ENCODE measurements at regions not wholly inside any gene's neighbourhood (a gene's known extent, or its start where the extent isn't known, plus 50 kb on each side); places are given as distances from the start of the nearest gene placed in this dataset.

- DNase-seq (ENCODE audit: low read depth), result no peak
Measured at GRCh38 chr12:107472308-107472707, 213.3 kb upstream of the PWP1 start.

GRCh38 chr12:107474099-107474498 is 211.5 kb upstream of the PWP1 start:
- no peak for DNase-seq (ENCODE audit: low read depth)

DNA sequence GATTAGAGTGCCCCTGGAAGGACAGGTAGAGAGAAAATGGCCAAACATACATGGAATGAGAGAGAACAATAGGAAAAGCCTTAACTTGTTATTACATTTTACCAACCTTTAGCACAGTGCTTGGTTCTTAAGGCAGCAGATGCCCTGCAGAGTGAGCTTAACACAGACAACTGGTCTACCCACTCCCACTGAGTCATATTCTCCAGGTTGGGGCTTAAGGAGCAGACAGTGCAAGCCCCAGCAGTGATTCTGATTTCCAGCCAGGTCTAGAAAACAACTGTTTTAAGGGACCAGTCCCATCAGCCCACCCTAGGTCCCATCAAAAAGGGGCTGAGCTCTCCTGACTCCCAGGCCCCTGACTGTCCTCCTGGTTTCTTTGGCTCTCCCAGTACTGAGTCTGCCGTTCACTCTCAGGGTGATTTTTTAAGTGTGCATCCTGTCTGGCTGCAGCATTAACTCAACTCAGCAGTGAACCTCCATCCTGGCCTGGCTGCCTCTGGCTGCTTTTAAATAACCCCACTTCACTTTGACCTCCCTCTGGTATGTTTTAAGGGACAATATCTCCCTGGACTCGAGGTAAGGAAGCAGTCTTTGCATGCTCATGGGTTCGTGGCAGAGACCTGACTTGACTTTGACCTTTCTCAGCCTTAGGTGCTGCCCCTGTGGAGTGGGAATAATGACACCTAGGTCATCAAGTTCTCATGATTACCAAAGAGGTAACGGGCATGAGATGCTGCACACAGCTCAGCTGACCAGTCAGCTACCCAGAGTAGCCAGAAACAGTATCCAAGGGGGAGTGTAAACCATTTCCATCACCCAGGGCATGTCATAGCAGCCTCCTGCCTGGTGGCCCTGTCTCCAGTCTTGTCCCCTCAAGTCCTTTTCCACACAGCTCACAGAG is 210.7 kb upstream of the PWP1 start:
- DNase-seq (ENCODE audit: low read depth), result no peak

DNA sequence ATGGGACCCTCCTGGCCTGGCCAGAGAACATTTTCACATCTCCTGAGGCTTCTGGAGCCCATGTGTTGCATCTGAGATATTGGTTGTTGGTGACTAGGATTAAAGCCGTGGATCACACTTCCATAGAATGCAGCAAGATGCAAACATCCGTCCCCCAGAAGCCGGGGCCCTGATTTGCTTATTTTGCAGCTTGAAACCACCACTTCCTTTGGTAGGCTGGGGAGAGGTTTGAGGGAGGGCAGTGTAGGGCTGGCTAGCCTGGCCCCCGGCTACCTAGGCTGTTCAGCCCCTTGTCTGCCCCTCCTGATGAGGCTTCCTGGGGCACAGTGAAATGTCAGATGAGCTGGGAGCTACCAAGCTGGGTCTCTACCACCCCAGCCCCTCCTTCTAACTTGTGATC is 209.7 kb upstream of the PWP1 start:
- DNase-seq (ENCODE audit: low read depth), result no peak

- DNase-seq (ENCODE audit: low read depth), result no peak
Measured at GRCh38 chr12:107477018-107477417, 208.6 kb upstream of the PWP1 start.

DNA sequence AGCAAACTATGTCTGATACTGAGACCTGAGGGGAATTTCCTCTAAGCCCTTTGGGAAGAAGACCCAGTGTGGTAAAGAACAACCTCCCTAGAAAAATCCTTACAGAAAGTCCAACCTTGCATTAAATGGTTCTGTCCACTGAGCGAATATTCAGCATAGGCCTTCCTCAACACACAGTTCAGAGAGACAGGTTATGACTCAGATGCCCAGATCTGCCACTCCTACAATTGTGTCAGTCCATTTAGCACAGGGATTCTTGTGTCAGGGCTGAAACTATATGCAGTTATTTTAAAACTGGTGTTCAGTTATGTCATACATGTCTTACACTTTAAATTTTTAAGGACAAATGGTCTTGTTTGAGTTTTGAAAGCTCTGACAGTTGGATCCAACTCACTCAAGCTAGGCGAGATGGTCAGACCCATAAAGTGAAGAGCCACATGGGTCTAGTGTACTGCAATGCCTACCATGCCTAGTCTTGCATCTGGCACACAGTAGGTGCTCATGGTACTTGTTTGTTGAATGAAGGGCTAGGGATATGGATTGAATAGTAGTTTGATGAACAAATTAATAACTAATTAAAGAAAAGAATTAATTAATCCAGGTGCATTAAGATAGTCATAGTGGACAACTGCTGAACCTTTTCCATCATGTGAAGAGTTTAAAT is 207.5 kb upstream of the PWP1 start:
- DNase-seq (ENCODE audit: low read depth), result no peak

DNA sequence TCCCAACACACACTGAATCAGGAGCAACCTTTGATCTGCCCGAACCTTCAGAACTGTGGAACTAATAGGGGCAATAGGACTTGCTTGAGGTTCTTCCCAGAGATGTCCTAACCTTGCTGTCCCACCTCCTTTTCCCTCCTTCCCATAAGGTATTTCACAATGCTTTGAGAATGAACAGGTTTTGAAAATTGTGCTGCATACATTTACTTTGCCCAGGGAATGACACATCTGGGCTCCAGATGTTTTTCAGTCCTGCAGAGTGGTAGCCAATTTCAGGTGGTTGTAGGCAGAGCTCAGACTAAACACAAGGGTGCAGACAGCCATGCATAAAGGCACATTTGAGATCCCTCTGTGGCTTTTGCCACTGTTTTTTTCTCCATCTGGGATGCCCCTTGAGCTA is 206.7 kb upstream of the PWP1 start:
- DNase-seq (ENCODE audit: low read depth), result no peak

GRCh38 chr12:107480836-107481608 is 204.6 kb upstream of the PWP1 start:
- DNase-seq (ENCODE audit: low read depth), result no peak

DNA sequence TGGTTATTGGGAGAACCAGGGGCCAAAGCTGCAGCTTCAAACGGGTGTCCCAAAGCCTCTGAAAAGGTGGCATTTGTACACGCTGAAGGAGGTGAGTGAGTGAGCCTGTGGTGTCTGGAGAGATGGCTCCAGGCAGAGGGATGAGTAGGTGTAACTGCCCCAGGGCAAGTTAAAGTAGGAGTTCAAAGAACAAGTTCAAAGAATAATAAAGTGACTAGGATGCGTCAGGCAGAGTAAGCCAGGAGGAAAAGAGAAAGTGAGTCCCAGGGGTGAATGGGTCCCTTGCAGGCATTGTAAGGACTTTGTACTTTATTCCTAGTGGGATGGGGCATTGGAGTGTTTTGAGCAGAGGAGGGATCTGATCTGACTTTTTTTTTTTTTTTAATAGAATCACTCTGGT is 201.4 kb upstream of the PWP1 start:
- no peak for DNase-seq (ENCODE audit: low read depth)

DNA sequence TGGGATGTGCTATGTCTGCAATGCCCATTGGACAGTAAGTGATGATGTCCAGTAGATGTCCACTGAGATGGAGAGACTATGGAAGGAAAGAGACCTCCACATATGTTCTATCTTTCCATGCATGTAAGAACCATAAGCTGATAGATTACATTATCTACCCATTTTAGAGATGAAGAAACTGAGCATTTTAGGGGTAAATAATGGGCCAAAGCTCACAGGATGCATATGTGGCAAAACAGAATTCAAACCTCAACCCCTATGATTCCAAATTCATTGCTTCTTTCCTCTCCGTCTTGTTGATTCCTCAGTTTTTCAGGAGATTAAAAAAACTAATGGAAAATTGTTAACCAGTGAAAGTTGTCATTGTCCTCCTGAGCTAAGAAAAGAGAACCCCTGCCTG is 200.7 kb upstream of the PWP1 start:
- no peak for DNase-seq (ENCODE audit: low read depth)

DNA sequence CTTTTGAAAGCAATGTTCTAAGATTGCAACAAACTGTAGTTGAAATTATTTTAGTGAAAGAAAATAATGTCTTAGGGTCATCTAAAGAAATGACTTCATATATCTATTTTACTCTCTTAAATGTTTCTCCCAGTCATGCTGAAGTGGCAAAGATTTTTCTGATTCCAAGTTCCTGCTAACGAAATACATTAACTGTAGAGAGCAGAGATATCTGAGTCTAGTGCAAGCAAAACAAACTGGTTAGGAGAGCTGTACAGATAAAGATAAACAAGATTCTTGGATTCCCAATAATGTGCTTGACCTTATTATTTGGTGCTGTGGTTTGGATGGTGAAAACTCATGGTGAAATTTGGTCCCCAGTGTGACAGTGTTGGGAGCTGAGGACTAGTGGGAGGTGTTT is 199.9 kb upstream of the PWP1 start:
- no peak for DNase-seq (ENCODE audit: low read depth)

DNA sequence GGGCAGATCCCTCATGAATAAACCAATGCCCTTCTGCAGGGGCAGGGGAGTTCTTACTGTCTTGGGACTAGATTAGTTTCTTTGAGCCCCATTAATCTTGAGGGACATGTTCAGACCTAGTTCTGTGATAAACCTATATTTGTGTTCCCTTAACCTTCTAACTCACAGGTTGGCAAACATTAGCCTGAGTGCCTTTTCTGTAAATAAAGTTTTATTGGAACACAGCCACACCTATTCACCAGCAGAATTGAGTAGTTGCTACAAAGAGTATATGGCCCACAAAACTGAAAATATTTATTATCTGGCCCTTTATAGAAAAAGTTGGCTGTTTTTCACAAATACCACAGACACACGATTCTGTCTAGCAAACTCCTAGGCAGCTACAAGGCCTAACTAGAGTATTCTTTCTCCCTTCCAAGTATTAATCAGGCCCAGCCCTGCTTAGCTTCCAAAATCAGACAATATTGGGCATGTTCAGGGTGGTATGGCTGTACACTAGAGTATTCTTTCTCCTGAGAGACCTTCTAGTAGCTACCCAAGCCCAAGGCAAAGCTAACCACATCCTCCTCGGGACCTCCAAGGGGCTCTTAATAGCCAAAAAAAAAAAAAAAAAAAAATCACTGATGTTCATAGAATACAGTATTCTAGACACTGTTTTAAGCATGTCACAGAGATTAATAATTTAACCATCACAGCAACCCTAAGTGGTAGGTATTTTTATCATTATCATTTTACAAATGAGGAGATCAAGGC is 199.3 kb upstream of the PWP1 start:
- DNase-seq (ENCODE audit: low read depth), result no peak

DNA sequence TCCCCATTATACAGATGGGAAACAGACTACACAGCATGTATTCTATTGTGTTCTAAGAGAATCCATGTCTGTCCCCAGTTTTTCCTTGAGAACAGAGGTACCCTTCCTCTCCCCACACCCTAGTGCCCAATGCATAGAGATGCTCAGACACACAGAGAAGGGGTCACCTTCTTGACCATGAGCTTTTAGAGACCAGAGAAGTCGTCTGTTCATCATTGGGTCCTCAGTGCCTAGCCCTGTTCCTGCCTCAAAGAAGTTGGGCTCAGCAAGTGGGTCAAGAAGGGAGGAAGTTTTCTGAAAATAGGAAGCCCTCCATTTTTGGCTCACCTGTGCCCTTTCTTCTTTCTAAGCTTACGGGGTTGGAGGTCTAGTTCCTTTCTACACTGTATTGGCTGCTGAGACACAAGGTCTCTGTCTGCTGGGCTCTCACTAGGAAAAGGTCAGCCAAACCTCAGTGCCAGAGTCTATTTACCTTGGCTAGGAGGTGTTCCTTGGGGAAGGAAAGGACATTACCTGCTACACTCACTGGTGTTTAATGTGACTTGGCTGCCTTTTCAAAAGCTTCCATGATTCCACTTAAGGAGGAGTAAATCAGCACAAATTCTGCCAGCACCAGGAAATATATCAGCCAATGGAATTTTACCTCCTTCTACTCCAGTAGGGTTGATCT is 198.5 kb upstream of the PWP1 start:
- no peak for DNase-seq (ENCODE audit: low read depth)

- no peak for DNase-seq (ENCODE audit: low read depth)
Measured at GRCh38 chr12:107488666-107489065, 196.9 kb upstream of the PWP1 start.

GRCh38 chr12:107490010-107490409 is 195.6 kb upstream of the PWP1 start:
- DNase-seq (ENCODE audit: low read depth), result no peak

GRCh38 chr12:107491856-107492255 is 193.7 kb upstream of the PWP1 start:
- DNase-seq (ENCODE audit: low read depth), result no peak

- DNase-seq (ENCODE audit: low read depth), result no peak
Measured at GRCh38 chr12:107492393-107493134, 193.0 kb upstream of the PWP1 start.

GRCh38 chr12:107493135-107493494 is 192.5 kb upstream of the PWP1 start:
- DNase-seq (ENCODE audit: low read depth), result no peak

- DNase-seq (ENCODE audit: low read depth), result no peak
Measured at GRCh38 chr12:107493666-107494065, 191.9 kb upstream of the PWP1 start.

GRCh38 chr12:107494331-107494730 is 191.3 kb upstream of the PWP1 start:
- no peak for DNase-seq (ENCODE audit: low read depth)

DNA sequence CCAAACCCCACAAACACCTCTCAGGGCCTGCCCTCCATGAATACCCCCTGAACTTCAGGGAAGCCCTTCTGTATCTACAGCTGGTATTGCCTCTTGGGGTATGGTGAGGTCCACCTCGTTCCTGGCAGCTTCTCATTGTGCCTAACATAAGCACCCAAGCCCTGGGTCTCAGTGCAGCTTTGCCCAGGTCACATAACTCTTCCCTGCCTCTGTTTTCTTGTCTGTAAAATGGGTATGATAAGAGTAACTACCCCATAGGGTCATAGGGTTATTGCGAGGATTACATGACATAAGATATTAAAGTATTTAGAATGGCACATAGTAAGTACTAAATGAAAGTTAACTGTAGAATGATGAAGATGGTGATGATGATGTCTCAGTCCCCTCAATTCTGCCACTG is 190.0 kb upstream of the PWP1 start:
- no peak for DNase-seq (ENCODE audit: low read depth)
